ENCODE measurements at regions not wholly inside any gene's neighbourhood (a gene's known extent, or its start where the extent isn't known, plus 50 kb on each side); places are given as distances from the start of the nearest gene placed in this dataset.
"Not testable (repeated sequence)": the region's sequence is repeated elsewhere in the genome, so short reads cannot be mapped to it uniquely, and the experiment has no call there.

GRCh38 chr5:10069637-10070313, 179.9 kb downstream of the ATPSCKMT start:
- DNase-seq, result no peak

- no peak for DNase-seq
These were observed 184.2 kb downstream of the ATPSCKMT start for GRCh38 chr5:10065428-10066000.

DNA sequence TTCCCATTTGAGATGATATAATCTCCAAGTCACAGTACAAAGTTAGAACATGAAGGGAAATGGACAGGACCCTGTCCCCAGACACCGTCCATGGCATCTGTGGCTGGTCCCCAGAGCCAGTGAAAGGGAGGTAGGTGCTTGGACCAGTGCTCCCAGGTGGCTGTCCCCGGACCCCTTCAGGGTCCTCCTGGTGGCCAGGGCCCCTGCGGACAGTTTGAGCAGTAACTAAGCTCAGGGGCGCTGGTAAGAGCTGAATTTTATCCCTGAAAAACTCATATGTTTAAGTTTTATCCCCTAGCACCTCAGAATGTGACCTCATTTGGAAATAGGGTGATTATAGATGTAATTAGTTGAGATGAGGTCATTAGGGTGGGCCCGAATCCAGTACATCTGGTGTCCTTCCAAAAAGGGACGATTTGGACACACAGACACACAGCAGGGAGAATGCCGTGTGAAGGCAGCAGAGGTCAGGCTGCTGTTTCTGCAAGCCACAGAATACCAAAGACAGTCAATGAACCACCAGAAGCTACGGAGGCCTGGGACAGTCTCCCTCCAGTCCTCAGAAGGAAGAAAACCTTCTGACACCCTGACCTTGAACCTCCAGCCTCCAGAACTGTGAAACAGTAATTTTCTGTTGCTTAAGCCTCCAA, 185.0 kb downstream of the ATPSCKMT start:
- DNase-seq, result no peak

DNA sequence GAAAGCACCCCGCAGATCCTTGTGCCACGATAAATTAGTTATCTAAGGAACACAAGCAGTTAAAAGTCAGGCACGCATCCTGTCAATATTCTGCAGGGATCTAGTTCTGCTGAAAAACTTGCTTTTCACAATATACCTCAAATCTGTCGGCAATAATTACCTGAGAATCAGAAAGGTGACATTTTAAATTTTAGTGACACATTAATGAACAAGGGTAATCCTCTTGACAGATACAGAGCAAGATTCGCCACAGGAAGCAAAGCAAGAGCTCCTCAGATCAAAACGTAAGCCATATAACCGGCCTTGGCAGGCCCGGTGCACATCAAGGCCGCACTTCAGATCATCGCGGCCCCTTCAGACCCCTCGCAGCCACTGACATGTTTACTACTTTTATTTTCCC, 185.7 kb downstream of the ATPSCKMT start:
- no peak for DNase-seq

GRCh38 chr5:10059980-10060379, 189.7 kb downstream of the ATPSCKMT start:
- no peak for DNase-seq

- DNase-seq, result no peak
These were observed 190.1 kb downstream of the ATPSCKMT start for GRCh38 chr5:10059556-10059955.

DNA sequence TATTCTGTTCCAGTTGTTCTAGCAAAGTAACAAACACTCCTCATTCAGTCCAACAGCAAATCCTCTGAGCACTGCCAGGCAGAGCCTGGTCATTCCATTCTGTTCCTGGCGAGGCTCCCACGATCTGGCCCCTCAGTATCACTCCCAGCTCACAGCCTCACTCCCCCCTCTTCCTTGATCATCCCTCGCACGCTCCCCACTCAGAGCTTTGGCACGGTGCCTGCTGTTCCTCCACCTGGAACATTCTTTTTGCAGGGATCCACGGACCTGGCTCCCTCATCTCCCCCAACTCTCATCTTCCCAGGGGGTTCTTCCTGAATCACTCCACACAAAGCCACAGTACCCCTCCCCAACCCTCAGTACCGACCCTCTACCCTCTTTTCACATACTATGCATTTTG, 192.3 kb downstream of the ATPSCKMT start:
- DNase-seq, result no peak

DNA sequence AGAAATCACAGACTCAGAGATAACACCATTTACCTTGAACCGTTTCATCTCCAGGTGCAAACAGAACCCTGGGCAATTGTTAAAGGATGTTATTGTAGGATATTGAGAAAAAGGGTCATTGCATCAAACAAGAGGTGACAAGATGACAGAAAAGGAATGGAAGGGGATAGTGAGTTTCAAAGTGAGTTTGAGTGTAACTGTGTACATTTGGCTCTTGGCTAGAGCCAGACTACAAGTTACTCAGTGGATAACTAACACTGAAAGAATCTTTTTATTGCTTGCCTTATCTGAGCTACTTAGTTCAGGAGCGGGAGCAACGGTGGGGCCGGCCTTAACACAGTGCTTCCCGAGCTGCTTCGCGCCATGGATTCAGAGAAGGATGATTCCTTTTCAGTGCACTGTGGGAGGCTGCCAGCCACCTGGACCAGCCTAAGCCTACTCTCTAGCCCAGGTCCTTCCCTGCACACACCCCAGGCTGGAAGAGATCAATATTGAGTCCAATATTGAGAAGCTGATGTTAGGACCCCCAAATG, 193.4 kb downstream of the ATPSCKMT start:
- no peak for DNase-seq

DNA sequence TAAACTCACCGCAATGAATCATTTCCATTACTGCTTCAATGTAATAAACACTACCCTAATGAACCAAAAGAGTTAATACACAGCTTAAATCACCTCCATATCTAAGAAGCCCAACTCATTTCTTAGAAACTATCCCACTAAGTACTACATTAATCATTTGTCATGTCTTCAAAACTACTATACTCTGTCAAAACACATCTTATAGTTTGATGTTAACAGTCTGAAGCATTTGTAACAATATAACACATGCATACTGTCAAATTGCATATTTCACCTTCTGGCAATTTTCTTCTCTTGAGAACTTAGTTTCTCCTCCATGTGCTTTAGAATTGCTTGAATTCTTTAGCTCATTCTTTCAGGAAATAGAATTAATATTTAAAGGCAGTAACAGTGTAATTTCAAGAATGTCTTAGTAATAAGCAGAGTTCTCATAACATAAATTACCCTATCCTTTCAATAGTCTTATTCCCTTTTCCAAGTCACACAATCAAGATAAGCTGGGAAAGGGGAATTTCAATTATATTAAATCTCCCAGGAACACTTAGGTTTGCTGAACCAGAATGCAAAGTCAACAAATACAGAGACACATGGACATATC, 199.7 kb downstream of the ATPSCKMT start:
- DNase-seq, result no peak

- no peak for DNase-seq
These were observed 203.0 kb downstream of the ATPSCKMT start for GRCh38 chr5:10046676-10047075.

- DNase-seq, result no peak
These were observed 204.3 kb downstream of the ATPSCKMT start for GRCh38 chr5:10045376-10045775.

DNA sequence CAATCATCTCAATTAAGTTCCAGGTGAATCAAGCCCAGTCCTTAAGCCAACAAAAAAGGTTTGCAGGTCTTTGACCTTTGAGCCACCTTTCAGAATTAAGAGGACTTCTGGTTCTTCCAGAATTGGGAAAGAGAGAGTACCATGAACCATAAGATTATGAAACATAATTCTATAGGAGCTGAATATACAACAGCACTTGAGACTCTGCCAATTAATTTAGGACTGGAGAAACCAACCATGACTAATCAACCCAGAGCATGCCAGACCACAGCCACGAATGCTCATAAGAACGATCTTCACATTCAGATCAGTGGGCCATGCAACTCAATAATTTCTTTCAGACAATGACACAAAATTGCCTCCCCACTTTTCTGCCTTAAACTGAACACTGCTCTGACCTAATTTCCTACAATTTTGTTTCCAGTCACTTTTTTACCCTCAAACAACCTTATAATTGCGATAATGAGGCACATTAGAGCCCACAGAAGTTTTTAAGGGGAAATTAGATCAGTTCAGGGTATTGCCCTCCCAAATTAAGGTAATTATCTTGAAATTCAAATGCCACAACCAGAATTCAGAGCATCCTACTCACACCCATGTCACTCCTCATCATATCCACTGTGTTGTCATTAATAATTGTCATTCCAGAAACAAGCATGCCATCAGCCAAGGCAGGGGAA, 213.4 kb downstream of the ATPSCKMT start:
- no peak for DNase-seq

DNA sequence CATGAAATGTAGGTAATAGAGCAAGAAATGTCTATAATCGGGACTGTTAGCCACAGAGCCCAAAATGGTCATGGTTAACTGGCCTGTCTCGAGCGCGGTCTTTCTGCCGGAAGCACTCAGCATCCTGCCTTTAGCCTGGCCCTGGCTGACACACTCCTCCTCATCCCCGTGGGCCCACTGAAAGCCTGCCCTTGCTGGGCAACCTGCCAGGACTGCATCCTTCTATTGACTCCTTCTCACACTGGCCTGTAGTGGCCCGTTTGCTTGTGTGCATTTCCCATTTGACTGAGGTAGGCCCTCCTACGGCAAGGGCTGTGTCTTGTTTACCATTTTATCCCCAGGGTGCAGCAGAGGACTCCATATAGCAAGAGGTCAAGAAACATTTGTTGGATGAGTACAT, 215.7 kb downstream of the ATPSCKMT start:
- DNase-seq, result no peak

GRCh38 chr5:10031817-10032216, 217.9 kb downstream of the ATPSCKMT start:
- no peak for DNase-seq

DNA sequence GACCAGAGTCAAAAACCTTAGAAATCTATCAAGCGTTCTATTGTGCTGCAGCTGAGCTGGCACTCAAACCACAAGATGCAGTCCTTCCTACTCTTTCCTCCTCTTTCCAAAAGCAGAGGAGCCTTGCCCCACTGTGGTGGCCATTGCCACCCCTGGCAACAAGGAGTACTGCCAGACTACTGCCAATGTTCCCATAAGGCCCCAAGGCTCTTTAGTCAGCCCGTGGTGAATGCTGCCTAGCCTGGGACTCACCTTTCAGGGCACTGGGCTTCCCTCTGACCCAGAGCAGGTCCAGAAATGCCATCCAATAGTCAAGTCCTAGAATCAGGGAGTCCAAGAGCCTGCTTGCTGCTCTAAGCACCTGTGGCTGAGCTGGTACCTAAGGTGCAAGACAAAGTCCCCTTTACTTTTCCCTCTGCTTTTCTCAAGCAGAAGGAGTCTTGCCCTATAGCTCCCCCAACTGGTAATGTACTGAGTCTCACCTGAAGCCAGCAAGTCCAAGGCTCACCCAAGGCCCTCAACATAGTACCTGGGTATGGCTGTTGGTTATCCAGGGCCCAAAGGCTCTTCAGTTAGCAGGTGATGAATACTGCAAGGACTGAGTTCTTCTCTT, 219.4 kb downstream of the ATPSCKMT start:
- DNase-seq, result no peak

GRCh38 chr5:10023494-10023893, 226.2 kb downstream of the ATPSCKMT start:
- no peak for DNase-seq

DNA sequence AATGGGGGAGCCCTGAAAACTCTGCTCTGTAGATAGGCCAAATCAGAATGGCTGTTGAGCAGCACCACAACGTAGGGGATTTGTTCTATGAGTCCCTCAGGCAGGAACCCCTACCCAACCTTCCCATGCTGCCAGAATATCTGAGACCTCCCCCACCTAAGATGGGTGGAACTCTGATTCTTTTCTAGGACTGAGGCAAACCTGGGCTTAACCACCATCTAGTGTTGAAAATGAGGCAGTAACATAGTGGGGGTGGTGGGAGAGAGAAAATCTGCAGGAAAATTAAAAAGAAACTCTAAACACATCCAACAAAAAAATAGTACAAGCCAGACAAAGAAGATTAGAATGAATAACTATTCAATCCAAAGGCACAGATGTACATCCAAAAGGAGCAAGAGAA, 228.4 kb downstream of the ATPSCKMT start:
- no peak for DNase-seq

GRCh38 chr5:10019236-10019635, 230.5 kb downstream of the ATPSCKMT start:
- no peak for DNase-seq

DNA sequence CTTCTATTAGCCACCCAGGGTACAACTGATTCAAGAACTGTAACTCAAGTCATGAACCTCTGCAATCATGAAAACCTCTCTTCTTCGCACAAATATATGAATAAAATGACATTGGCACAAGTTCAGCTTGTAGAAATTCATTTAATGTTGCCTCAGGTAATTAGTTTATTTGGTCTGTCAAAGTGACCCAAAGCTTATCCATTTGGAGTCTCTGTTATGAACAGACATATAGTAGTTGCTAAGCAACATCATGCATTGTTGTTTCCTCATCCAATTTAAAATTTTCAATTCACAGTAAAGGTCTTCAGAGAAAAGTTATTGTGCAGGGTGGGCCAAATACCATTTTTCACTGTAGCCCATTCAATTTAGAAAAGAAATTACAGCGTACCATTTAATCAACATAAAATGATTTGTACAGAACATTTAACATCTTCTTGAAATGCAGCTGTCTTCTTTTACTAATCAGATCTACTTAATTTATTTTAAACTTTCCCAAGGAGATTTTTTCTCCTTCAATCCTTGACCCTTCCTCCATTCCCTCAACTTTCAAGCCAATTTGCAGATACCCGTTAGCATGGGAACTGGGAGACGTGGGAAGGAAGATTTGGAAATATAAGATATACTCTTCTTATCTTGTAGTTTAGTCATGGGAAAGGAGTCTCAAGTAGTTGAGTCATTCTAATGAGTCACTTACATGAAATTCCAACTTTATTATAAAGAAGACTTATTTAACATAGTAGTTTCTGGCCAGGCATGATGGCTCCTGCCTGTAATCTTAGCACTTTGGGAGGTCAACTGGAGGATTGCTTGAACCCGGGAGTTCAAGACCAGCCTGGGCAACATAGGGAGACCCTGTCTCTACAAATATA, 231.3 kb downstream of the ATPSCKMT start:
- peak; percentile 73 to 91 for DNase-seq

DNA sequence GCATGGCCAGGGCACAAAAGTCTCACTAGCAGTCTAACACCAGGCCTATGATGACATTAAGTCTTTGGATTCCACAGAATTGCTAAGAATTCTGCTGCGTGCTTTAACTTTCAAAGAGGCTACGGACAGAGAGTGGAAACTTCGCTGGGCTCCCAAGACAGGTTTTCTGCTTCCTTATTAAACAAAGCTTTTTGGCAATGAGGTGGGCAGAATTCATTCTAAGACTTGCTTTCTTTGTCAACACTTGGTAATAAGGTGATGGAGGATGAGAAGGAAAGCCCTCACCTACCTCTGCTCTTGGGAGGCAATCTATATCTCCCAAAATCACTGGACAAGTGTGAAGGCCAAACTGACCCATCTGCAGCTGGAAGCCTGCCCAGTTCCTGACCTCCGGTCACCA, 231.9 kb downstream of the ATPSCKMT start:
- DNase-seq, result no peak

DNA sequence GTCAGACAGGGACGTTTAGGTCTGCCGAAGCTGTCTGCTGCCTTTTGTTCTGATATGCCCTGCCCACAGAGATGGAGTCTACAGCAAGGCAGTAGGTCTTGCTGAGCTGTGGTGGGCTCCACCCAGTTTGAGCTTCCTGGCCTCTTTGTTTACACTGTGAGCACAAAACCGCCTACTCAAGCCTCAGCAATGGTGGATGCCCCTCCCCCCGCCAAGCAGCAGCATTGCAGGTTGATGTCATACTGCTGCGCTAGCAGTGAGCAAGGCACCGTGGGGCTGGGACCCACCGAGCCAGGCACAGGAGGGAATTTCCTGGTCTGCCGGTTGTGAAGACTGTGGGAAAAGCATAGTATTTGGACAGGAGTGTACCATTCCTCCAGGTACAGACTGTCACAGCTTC, 233.1 kb downstream of the ATPSCKMT start:
- DNase-seq, result not testable (repeated sequence)

- DNase-seq, result not testable (repeated sequence)
These were observed 234.0 kb downstream of the ATPSCKMT start for GRCh38 chr5:10015681-10016080.
